HepG2 (cell line): ENCODE measurements at regions not wholly inside any gene's neighbourhood (a gene's known extent, or its start where the extent isn't known, plus 50 kb on each side); places are given as distances from the start of the nearest gene placed in this dataset.

Experiments used
- ATAC-seq: fragments of 200-7000 bp; cut with Tn5 transposase; 3 replicates; pipeline ENCODE4 v1.9.1; 2020; ENCODE audit warnings: mild to moderate bottlenecking, moderate library complexity
- BruUV-seq: library from RNA; stranded (reverse); fragments of 400-500 nt; replicated peaks from 2 replicates; lab custom pipeline; 2021; lab: Mats Ljungman, UMichigan
- CTCF ChIA-PET: fragments of 300-600 bp; formaldehyde crosslinking; extraction: SDS; loops from one replicate; lab custom pipeline; 2021; ENCODE audit warnings: low total read pairs, inconsistent platforms, low intra/inter-chr PET ratio; lab: Yijun Ruan, JAX
- POLR2A ChIA-PET: fragments of 350-600 bp; sonication (Branson Sonifier 250); formaldehyde crosslinking; loops from one replicate; lab custom pipeline; 2020; ENCODE audit warnings: antibody characterized with exemption, inconsistent platforms; lab: Yijun Ruan, JAX
- DNase-seq: peaks from one replicate; pipeline ENCODE4 v3.0.0-alpha.2; 2015; ENCODE audit warnings: low spot score
- FAIRE-seq: peaks from 3 replicates; lab custom pipeline; 2011; peaks lifted over from hg19 to GRCh38; lab: Jason Lieb, UNC
- H2AFZ ChIP-seq: one replicate; pipeline ENCODE4 v1.6.1; 2011; ENCODE audit warnings: low read length, inconsistent platforms
- H3K27ac ChIP-seq: fragments of 300-600 bp; 3 replicates; pipeline ENCODE4 v1.8.0; 2011; ENCODE audit warnings: mixed run types, mild to moderate bottlenecking, mixed read lengths, low read length, inconsistent platforms; ENCODE audit not compliant: insufficient read depth; ENCODE audit errors: extremely low read length
- H3K27me3 ChIP-seq, 2 experiments: fragments of 200-600 bp in 1 of 2; 2 replicates in 1 of 2; 3 replicates in 1 of 2; pipeline versions ENCODE4 v1.6.0 to v1.8.0; 2011; ENCODE audit warnings: low read length in 2 of 2, mild to moderate bottlenecking in 2 of 2, moderate library complexity in 2 of 2, inconsistent platforms in 1 of 2; ENCODE audit not compliant: insufficient read depth in 2 of 2, control insufficient read depth in 1 of 2
- H3K36me3 ChIP-seq, 2 experiments: fragments of 200-600 bp in 1 of 2; replicated peaks in 1 of 2; 2 replicates in 1 of 2; 3 replicates in 1 of 2; pipeline versions ENCODE4 v1.5.1 to v1.8.0; 2011; ENCODE audit warnings: low read length in 2 of 2, inconsistent platforms in 1 of 2; ENCODE audit not compliant: insufficient read depth in 2 of 2, control insufficient read depth in 1 of 2
- H3K4me1 ChIP-seq: 2 replicates; pipeline ENCODE4 v1.5.1; 2012; ENCODE audit warnings: low read length, inconsistent platforms; ENCODE audit not compliant: insufficient read depth
- H3K4me2 ChIP-seq: 2 replicates; pipeline ENCODE4 v1.6.0; 2011; ENCODE audit warnings: low read depth, low read length, inconsistent platforms
- H3K4me3 ChIP-seq, 3 experiments: fragments of 200-600 bp in 1 of 3; sonication (generic), shearing (Covaris generic) in 1 of 3; replicated peaks in 1 of 3; 2 replicates each; pipeline ENCODE4 v1.5.1; 2011 to 2016; ENCODE audit warnings: low read length in 3 of 3, inconsistent platforms in 2 of 3, low read depth in 2 of 3, mild to moderate bottlenecking in 2 of 3, control low read depth in 1 of 3, mixed read lengths in 1 of 3; ENCODE audit not compliant: insufficient read depth in 1 of 3
- H3K79me2 ChIP-seq: one replicate; pipeline ENCODE4 v1.6.1; 2011; ENCODE audit warnings: low read length, inconsistent platforms; ENCODE audit not compliant: insufficient read depth
- H3K9ac ChIP-seq: 2 replicates; pipeline ENCODE4 v1.6.0; 2011; ENCODE audit warnings: mild to moderate bottlenecking, low read depth, low read length, inconsistent platforms; ENCODE audit not compliant: insufficient read depth
- H3K9me3 ChIP-seq: 2 replicates; pipeline ENCODE4 v1.5.1; 2012; ENCODE audit warnings: mild to moderate bottlenecking, low read length
- H4K20me1 ChIP-seq: 2 replicates; pipeline ENCODE4 v1.6.0; 2011; ENCODE audit warnings: inconsistent platforms, mild to moderate bottlenecking, low read length, moderate library complexity; ENCODE audit not compliant: insufficient read depth
- CAMTA2 ChIP-seq: sonication (generic); formaldehyde crosslinking; IDR thresholded peaks from 2 replicates; pipeline ENCODE4 v1.4.0; 2020; ENCODE audit warnings: mild to moderate bottlenecking, missing genetic modification reagents, borderline replicate concordance
- FOXA3 ChIP-seq: IDR thresholded peaks from 2 replicates; pipeline ENCODE4 v1.6.1; 2016; ENCODE audit warnings: missing genetic modification reagents, missing compliant biosample characterization
- GATA4 ChIP-seq: sonication (generic); IDR thresholded peaks from 2 replicates; pipeline ENCODE4 v1.6.1; 2016; ENCODE audit warnings: antibody characterized with exemption, low read depth, borderline replicate concordance
- IKZF5 ChIP-seq: IDR thresholded peaks from 2 replicates; pipeline ENCODE4 v1.6.1; 2018; ENCODE audit warnings: missing genetic modification reagents, mild to moderate bottlenecking, missing compliant biosample characterization
- LBX2 ChIP-seq: sonication (generic); formaldehyde crosslinking; IDR thresholded peaks from 2 replicates; pipeline ENCODE4 v1.5.0; 2020; ENCODE audit warnings: missing genetic modification reagents, mild to moderate bottlenecking, borderline replicate concordance
- THAP8 ChIP-seq: sonication (generic); formaldehyde crosslinking; IDR thresholded peaks from 2 replicates; pipeline ENCODE4 v1.5.1; 2020; ENCODE audit warnings: missing genetic modification reagents, mild to moderate bottlenecking, borderline replicate concordance
- TRAFD1 ChIP-seq: sonication (generic); formaldehyde crosslinking; IDR thresholded peaks from 2 replicates; pipeline ENCODE4 v1.5.1; 2020; ENCODE audit warnings: missing genetic modification reagents, mild to moderate bottlenecking, borderline replicate concordance
- ZNF468 ChIP-seq: sonication (generic); formaldehyde crosslinking; IDR thresholded peaks from 2 replicates; pipeline ENCODE4 v1.8.0; 2022; ENCODE audit warnings: mild to moderate bottlenecking, moderate library complexity, missing genetic modification reagents
- ZNF513 ChIP-seq: sonication (generic); formaldehyde crosslinking; conservative IDR thresholded peaks from 2 replicates; pipeline ENCODE4 v1.5.0; 2020; ENCODE audit warnings: missing genetic modification reagents
- WGBS: methylation state at CpG from one replicate; pipeline ENCODE4 v1.1.6; 2017; ENCODE audit warnings: low lambda C conversion rate; 5-methylcytosine and 5-hydroxymethylcytosine counted together
- in situ Hi-C: cut with HindIII; loops from 2 replicates; pipeline ENCODE4 v1.10.0; 2017; ENCODE audit warnings: low pct_unique_long_range_greater_than_20kb; ENCODE audit not compliant: extremely low pct_ligation_motif_present
- intact Hi-C: fragments of 100-400 bp; cut with micrococcal nuclease; formaldehyde crosslinking; loops from one replicate; pipeline ENCODE4 v1.10.0; 2022; ENCODE audit not compliant: unreplicated experiment

DNA sequence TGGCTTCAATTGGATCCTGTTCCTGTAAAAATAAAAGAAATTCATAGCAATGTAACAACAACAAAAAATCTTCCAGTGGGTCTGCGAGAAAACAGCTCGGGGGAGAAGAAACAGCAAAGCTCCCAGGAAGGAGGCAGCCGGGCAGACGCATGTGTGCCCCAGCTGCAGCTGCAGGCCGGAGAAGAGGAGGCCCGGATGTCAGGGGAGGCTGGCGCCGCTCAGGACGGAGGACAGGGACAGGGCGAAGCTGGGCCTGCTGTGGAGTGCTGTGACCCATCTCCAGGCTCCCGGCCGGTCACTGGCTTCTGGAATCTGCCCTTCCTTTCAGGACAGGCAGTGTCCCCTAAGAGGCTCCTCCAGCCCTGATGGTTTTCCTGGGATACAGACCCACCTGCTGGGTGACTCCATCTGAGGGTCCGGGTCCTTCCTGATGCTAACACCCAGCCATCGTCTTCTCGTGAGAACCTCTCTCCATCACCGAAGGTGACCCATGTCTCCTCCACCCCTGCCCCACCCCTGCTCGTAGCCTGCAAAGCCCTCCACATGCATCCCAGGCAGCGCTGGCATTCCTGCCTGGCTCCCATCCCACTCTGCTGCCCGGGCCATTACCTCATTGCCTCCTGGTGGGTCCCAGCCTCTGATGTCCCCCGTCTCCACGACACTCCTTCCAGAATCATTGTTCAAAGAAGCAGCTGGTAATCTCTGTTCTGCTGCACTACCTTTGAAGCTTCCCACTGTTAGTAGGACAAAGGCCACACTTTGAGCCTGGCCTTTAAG is 145.4 kb upstream of the TWIST2 start:
- no peak for ATAC-seq

More for the DNA sequence above, 145.4 kb upstream of the TWIST2 start:
- H3K4me2 ChIP-seq: no peak overlapping the region
- ChIA-PET POLR2A (no interaction called here), CTCF (no interaction called here)
- no TSS peak for BruUV-seq
- H3K27ac ChIP-seq: no peak overlapping the region
- no peak for DNase-seq
- H3K79me2 ChIP-seq: no peaks in the 10 kb centered on the region
- in situ Hi-C loops: no loop called here
- no peaks in the 10 kb centered on the region for H3K4me1 ChIP-seq
- no peak overlapping the region for H3K4me3 ChIP-seq
- no peak overlapping the region for H2AFZ ChIP-seq
- FAIRE-seq: no peak
- TF ChIP-seq IKZF5 (CRISPR knock-in tag) (no peak), THAP8 (CRISPR knock-in tag) (no peak), CAMTA2 (CRISPR knock-in tag) (no peak), ZNF468 (CRISPR knock-in tag) (no peak), FOXA3 (no peak), LBX2 (CRISPR knock-in tag) (no peak), ZNF513 (CRISPR knock-in tag) (no peak), TRAFD1 (CRISPR knock-in tag) (no peak), GATA4 (no peak)
- no peaks in the 10 kb centered on the region for H3K36me3 ChIP-seq
- no peaks in the 10 kb centered on the region for H4K20me1 ChIP-seq
- no peaks in the 10 kb centered on the region for H3K9me3 ChIP-seq
- H3K9ac ChIP-seq: no peak overlapping the region
- 32% methylated on average over 14 of the region's 21 CpGs for WGBS
- H3K27me3 ChIP-seq: peaks cover 0 to 50% of the 10 kb centered on the region in 2 experiments; a peak in 4 of 5 replicates
- intact Hi-C loops: no loop called here
